ENCODE measurements at regions not wholly inside any gene's neighbourhood (a gene's known extent, or its start where the extent isn't known, plus 50 kb on each side); places are given as distances from the start of the nearest gene placed in this dataset.
A peak's percentile ranks its signal among the peaks of the same experiment; 100 is the strongest.
"Not testable (repeated sequence)": the region's sequence is repeated elsewhere in the genome, so short reads cannot be mapped to it uniquely, and the experiment has no call there.

DNA sequence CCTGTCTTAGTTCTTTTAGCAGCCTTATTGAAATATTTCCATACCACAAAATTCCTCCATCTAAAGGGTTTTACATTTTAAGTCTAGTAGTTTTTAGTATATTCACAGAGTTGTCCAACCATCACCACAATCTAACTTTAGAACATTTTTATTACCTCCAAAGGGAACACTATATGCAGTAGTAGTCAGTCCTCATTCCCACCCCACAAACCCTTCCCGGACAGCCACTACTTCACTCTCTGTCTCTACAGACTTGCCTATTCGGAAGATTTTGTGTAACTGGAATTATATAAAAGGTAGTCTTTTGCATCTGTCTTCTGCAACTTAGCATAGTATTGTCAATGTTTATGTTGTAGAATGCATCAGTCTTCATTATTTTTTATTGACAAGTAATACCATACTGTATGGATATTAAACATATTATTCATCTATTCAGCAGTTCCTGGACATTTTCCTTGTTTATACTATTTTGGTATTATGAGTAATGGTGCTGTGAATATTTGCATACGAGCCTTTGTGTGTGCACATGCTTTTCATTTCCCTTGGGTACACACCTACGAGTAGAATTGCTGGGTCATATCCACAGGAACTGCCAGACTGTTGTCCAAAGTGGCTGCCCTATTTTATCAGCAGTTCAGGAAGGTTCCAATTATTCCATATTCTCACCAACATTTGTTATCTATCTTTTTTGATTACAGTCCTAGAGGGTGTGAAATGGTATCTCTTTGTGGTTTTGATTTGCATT, 60.9 kb upstream of the LANCL2 start:
- no peak for DNase-seq

GRCh38 chr7:55305135-55305534, 60.0 kb upstream of the LANCL2 start:
- DNase-seq: no peak

DNA sequence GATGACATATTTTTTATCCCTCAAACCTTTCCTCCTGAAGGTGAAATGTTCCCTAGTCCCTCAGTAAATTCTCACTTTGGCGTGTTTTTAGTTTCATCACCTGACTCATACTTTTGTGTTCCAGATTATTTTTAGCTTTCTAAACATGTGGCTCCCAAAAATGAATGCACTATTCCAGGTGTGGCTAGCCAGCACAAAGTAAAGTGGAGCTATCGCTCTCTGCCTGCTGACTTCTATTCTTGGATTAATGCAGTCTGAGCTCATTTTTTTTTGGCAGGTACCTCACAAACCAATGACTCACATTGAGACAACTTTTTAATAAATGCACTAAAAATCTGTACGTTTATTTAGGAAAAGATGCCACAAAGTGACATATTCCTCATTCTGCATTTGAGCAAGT, 58.8 kb upstream of the LANCL2 start:
- DNase-seq: no peak

DNA sequence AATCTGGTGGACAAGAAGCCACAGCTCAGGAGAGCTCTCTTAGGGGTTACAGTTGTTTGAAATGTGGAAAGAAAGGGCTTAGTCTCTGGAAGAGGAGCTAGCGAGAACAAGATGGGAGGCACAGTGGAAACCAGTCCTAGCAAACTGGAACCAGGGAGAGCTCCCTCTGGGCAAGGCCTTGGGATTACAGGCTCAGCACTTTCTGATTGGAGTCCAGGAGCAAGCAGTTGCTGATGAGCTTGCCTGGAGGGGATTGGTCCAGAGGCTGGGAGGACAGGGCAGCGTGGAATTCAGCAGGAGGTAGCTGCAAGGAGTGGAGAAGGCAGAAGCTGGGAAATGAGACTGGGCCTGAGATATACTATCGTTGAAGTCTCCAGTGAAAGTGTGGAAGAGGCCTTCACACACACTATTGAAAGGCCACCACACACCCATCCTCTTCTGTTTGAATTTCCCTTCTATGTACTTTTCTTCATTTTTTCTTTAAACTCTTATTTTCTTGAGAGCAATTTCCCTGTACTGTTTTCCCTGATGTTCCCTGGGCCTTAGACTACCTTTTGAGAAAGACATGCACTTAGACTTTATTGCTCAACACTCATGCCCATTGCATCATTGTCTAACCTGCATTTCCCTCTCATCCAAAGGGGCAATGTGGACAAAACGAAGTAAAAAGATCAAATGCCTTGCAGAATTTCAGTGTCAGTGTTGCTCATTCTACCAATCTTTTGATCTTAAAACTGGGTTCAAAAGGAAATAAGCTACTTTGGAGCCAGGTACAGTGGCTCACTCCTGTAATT, 57.8 kb upstream of the LANCL2 start:
- no peak for DNase-seq

DNA sequence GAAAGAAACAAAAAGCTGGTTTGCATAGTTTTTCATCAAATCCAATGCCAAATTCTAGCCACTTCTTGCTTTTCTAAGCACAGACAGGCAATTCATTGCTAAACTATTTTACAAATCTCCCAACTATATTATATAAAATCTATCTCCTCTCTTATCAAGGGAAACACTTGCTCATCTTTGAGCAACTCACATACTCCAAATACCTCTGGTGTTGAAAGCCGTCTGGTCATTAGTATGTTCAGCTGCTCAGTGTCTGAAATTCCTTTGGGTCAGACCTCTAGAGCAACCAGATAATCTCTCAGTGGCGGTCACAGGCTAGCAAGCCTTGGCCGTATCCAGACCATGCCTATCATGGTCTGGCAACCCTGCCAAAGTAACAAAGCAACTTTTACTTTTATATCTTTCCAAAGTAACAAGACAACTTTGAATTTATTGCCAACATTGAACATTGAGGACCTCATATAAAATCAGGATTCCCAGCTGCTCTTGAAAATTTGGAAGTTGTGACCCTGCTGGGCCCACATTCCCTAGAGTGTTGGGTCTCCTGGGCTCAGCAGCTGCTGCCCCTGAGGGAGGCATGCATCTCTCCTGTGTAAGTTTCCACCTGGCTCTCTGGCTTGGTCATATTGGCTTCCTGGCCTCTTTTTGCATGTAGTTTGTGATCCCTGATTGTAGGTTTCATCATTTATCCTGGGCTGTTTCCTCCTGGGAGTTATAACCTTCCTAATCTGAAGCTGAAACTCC, 56.8 kb upstream of the LANCL2 start:
- no peak for DNase-seq

DNA sequence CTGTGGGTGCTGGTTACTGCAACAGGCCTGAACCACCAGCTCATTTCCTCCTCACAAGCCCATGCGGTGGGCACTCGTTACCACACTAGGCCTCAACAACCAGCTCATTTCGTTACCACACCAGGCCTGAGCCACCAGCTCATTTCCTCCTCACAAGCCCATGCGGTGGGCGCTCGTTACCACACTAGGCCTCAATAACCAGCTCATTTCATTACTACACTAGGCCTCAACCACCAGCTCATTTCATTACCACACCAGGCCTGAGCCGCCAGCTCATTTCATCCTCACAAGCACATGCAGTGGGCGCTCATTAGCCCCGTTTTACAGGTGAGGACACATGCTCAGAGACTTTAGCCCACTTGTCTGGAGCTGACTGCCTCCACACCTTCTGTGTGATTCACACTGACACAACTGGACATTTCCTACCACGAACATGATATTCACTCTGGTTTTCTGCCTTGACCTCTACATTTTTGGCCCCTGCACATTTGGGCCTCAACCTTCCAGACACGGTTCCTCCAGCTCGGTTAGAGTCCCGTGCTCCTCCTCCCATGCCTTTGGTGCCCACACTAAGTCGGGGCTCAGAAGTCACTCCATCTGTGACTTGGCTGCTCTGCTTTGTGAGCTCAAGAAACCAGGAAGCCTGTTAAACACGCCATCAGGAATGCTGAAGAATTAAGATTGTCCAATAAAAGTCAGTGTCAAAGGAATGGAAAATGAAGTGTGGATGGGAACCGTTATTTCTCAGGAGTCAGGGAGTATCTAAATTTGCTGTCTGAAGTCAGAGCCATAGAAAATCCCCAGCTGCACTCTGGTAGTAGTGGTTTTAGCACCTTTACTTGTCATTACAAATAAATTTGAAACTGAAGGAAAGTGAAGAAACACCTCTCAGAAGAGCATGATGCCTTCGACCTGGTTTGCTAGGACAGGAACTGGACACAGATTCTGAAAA, 55.8 kb upstream of the LANCL2 start:
- DNase-seq: peak; percentile 74

DNA sequence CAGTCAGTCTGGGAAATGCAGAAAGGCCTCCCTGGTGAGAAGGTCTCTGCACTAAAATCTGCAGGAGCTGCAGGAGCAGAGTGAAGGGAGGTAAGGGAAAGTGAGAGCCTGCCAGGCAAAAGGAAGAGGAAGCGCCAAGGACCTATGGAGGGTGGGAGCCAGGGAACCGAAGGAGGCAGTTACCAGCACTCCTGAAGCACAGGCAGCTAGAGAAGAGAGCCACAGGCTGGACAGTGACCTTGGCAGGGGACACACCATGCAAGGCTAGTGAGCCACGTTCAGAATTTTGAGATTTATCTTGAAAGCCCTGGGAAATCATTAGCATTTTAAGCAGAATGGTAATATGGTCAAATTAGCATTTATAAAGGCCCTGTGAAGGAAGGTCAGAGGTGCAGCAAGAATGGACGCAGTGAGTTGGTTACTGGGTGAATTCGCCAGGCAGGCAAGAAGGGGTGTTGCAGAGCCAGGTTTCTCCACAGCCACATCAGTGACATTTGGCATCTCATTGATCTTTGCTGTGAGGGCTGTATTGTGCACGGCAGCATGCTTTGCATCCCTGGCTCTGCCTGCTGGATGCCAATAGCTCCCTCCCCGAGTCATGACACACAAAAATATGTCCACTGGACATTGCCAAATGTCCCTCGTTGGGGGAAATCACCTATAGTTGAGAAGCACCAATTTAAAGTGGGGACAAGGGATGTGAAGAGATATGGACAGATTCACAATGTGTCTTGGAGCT, 54.7 kb upstream of the LANCL2 start:
- DNase-seq: no peak

DNA sequence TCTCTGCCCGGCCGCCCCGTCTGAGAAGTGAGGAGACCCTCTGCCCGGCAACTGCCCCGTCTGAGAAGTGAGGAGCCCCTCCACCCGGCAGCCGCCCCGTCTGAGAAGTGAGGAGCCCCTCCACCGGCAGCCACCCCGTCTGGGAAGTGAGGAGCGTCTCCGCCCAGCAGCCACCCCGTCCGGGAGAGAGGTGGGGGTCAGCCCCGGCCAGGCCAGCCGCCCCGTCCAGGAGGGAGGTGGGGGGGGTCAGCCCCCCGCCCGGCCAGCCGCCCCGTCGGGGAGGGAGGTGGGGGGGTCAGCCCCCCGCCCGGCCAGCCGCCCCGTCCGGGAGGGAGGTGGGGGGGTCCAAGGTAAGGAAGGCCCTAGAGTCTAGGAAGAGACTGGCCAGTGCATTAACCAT, 53.2 kb upstream of the LANCL2 start:
- not testable (repeated sequence) for DNase-seq

- not testable (repeated sequence) for DNase-seq
Observed at GRCh38 chr7:55313671-55314070, 51.5 kb upstream of the LANCL2 start.

GRCh38 chr7:55314967-55315366, 50.2 kb upstream of the LANCL2 start:
- DNase-seq: no peak
